ENCODE measurements at regions not wholly inside any gene's neighbourhood (a gene's known extent, or its start where the extent isn't known, plus 50 kb on each side); places are given as distances from the start of the nearest gene placed in this dataset.

DNA sequence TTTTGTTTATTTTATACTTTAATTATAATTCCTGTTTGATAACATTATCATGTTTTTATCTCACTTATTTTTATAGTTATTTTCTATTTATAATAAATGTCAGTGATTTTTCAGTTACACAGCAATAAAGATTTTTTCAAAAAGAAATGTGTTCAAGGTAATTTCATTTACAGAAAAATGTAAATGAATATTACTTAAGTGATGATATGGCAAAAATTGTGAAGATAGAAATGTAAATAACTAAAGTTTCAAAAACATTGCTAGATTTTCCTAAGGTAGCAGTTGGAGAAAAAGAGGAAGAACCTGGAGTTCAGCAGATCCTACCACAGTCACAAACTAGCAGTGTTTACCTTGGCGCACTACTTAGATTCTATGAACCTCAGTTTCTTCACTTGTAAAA lies 202.6 kb downstream of the RFPL4B start:
- TF ChIP-seq SPI1 (IDR thresholded peaks at IDR 0.05; ENCODE audit: borderline replicate concordance, low read depth) (no peak), POLR2AphosphoS5 (IDR thresholded peaks at IDR 0.05; ENCODE audit: low read depth) (no peak), GABPA (IDR thresholded peaks at IDR 0.05; ENCODE audit: low read depth) (no peak)
- TF ChIP-seq, protein P1, sequence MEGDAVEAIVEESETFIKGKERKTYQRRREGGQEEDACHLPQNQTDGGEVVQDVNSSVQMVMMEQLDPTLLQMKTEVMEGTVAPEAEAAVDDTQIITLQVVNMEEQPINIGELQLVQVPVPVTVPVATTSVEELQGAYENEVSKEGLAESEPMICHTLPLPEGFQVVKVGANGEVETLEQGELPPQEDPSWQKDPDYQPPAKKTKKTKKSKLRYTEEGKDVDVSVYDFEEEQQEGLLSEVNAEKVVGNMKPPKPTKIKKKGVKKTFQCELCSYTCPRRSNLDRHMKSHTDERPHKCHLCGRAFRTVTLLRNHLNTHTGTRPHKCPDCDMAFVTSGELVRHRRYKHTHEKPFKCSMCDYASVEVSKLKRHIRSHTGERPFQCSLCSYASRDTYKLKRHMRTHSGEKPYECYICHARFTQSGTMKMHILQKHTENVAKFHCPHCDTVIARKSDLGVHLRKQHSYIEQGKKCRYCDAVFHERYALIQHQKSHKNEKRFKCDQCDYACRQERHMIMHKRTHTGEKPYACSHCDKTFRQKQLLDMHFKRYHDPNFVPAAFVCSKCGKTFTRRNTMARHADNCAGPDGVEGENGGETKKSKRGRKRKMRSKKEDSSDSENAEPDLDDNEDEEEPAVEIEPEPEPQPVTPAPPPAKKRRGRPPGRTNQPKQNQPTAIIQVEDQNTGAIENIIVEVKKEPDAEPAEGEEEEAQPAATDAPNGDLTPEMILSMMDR (IDR thresholded peaks at IDR 0.05; ENCODE audit: insufficient read depth, low read length): no peak
- TF ChIP-seq, protein P2, sequence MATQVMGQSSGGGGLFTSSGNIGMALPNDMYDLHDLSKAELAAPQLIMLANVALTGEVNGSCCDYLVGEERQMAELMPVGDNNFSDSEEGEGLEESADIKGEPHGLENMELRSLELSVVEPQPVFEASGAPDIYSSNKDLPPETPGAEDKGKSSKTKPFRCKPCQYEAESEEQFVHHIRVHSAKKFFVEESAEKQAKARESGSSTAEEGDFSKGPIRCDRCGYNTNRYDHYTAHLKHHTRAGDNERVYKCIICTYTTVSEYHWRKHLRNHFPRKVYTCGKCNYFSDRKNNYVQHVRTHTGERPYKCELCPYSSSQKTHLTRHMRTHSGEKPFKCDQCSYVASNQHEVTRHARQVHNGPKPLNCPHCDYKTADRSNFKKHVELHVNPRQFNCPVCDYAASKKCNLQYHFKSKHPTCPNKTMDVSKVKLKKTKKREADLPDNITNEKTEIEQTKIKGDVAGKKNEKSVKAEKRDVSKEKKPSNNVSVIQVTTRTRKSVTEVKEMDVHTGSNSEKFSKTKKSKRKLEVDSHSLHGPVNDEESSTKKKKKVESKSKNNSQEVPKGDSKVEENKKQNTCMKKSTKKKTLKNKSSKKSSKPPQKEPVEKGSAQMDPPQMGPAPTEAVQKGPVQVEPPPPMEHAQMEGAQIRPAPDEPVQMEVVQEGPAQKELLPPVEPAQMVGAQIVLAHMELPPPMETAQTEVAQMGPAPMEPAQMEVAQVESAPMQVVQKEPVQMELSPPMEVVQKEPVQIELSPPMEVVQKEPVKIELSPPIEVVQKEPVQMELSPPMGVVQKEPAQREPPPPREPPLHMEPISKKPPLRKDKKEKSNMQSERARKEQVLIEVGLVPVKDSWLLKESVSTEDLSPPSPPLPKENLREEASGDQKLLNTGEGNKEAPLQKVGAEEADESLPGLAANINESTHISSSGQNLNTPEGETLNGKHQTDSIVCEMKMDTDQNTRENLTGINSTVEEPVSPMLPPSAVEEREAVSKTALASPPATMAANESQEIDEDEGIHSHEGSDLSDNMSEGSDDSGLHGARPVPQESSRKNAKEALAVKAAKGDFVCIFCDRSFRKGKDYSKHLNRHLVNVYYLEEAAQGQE (IDR thresholded peaks at IDR 0.05; ENCODE audit: insufficient replicate concordance, low read depth): no peak
